GM19035 (cell line): ENCODE measurements at regions not wholly inside any gene's neighbourhood (a gene's known extent, or its start where the extent isn't known, plus 50 kb on each side); places are given as distances from the start of the nearest gene placed in this dataset.

ENCODE experiments used
- ATAC-seq: cut with Tn5 transposase; IDR thresholded peaks from one replicate; pipeline ENCODE4 v1.9.1; 2021; ENCODE audit not compliant: unreplicated experiment

GRCh38 chr20:6831461-6831860 lies 64.0 kb downstream of the BMP2 start:
- ATAC-seq: no peak

- ATAC-seq: no peak
Observed at GRCh38 chr20:6832811-6833210, 65.3 kb downstream of the BMP2 start.

GRCh38 chr20:6835609-6836008 lies 68.1 kb downstream of the BMP2 start:
- ATAC-seq: no peak

- no peak for ATAC-seq
Observed at GRCh38 chr20:6836821-6837374, 69.4 kb downstream of the BMP2 start.

- ATAC-seq: no peak
Observed at GRCh38 chr20:6837730-6838129, 70.2 kb downstream of the BMP2 start.

- ATAC-seq: no peak
Observed at GRCh38 chr20:6838181-6838826, 70.8 kb downstream of the BMP2 start.

- ATAC-seq: no peak
Observed at GRCh38 chr20:6841128-6841527, 73.6 kb downstream of the BMP2 start.

GRCh38 chr20:6845141-6845540 lies 77.7 kb downstream of the BMP2 start:
- ATAC-seq: no peak

GRCh38 chr20:6848041-6848440 lies 80.6 kb downstream of the BMP2 start:
- no peak for ATAC-seq

GRCh38 chr20:6848992-6849391 lies 81.5 kb downstream of the BMP2 start:
- ATAC-seq: no peak

- ATAC-seq: no peak
Observed at GRCh38 chr20:6851136-6851535, 83.7 kb downstream of the BMP2 start.

- no peak for ATAC-seq
Observed at GRCh38 chr20:6852478-6852877, 85.0 kb downstream of the BMP2 start.

- no peak for ATAC-seq
Observed at GRCh38 chr20:6855104-6855503, 87.6 kb downstream of the BMP2 start.

- ATAC-seq: no peak
Observed at GRCh38 chr20:6855796-6856195, 88.3 kb downstream of the BMP2 start.

- ATAC-seq: no peak
Observed at GRCh38 chr20:6857927-6858326, 90.4 kb downstream of the BMP2 start.

GRCh38 chr20:6863355-6863754 lies 95.9 kb downstream of the BMP2 start:
- no peak for ATAC-seq

GRCh38 chr20:6863798-6864201 lies 96.3 kb downstream of the BMP2 start:
- ATAC-seq: no peak

- no peak for ATAC-seq
Observed at GRCh38 chr20:6864740-6865139, 97.3 kb downstream of the BMP2 start.

- no peak for ATAC-seq
Observed at GRCh38 chr20:6866741-6867140, 99.3 kb downstream of the BMP2 start.

GRCh38 chr20:6868861-6869260 lies 101.4 kb downstream of the BMP2 start:
- ATAC-seq: no peak

GRCh38 chr20:6870559-6870958 lies 103.1 kb downstream of the BMP2 start:
- no peak for ATAC-seq

GRCh38 chr20:6877633-6878032 lies 110.1 kb downstream of the BMP2 start:
- ATAC-seq: no peak
